OCI-LY3 (cell line): ENCODE measurements at regions not wholly inside any gene's neighbourhood (a gene's known extent, or its start where the extent isn't known, plus 50 kb on each side); places are given as distances from the start of the nearest gene placed in this dataset.

ENCODE experiments used
- EZH2phosphoT487 ChIP-seq: fragments of 200-600 bp; shearing (Covaris generic); IDR thresholded peaks from 2 replicates; pipeline ENCODE4 v1.6.1; 2018; ENCODE audit warnings: antibody characterized with exemption, mixed run types, low read depth
- TF ChIP-seq, protein P1 (sequence below): fragments of 200-600, 300-600 bp; sonication (generic); IDR thresholded peaks from 2 replicates; pipeline ENCODE4 v1.5.1; 2014; ENCODE audit warnings: antibody characterized with exemption, low read length, low read depth

DNA sequence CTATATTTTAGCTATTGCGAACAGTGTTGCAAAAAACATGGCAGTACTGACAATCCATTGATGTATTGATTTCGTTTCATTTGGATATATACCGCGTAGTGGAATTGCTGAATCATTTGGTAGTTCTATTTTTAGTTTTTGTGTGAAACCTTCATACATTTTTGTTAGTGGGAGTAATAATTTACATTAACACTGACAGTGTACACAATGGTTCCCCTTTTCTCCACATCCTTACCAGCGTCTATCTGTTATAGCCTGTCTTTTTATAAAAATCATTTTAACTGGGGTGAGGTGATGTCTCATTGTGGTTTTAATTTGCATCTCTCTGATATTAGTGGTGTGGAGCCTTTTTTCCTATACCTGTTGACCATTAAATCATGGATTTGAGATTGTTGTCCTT lies 392.4 kb upstream of the ALCAM start:
- TF ChIP-seq, protein P1, sequence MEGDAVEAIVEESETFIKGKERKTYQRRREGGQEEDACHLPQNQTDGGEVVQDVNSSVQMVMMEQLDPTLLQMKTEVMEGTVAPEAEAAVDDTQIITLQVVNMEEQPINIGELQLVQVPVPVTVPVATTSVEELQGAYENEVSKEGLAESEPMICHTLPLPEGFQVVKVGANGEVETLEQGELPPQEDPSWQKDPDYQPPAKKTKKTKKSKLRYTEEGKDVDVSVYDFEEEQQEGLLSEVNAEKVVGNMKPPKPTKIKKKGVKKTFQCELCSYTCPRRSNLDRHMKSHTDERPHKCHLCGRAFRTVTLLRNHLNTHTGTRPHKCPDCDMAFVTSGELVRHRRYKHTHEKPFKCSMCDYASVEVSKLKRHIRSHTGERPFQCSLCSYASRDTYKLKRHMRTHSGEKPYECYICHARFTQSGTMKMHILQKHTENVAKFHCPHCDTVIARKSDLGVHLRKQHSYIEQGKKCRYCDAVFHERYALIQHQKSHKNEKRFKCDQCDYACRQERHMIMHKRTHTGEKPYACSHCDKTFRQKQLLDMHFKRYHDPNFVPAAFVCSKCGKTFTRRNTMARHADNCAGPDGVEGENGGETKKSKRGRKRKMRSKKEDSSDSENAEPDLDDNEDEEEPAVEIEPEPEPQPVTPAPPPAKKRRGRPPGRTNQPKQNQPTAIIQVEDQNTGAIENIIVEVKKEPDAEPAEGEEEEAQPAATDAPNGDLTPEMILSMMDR = no peak
- no peak for TF ChIP-seq EZH2phosphoT487
